ENCODE measurements at regions not wholly inside any gene's neighbourhood (a gene's known extent, or its start where the extent isn't known, plus 50 kb on each side); places are given as distances from the start of the nearest gene placed in this dataset.

DNA sequence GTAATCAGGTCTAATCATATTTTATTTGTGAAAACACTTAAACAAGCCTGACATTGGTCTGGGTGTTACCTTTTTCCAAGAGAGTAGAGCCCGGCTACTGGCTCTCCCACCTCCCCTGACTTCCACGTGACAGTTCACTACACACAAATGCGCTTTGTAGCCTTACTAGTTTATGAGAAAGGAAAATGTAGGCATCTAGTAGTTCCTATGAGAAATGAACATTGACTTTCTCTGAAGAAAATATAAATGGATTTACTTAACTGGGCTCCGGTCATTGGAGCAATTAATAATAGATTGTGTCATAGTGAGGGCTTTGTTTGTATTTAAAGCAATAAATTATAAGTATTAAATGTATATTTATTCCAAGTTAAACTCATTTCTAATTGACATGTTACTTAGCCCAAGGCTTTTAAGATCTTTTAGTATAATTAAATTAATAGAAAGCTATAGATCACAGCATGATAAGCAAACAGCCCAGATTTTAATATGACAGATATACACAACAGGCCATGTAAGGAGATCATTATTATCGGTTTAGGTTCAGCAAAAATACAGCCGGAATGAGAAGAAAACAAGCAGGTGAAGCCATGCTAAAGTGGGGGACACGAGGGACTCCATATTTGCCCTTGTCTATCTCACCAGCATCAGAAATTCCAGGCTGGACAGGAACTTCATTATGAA lies 756.5 kb upstream of the ADAMTS16 start:
- TF ChIP-seq, protein P1, sequence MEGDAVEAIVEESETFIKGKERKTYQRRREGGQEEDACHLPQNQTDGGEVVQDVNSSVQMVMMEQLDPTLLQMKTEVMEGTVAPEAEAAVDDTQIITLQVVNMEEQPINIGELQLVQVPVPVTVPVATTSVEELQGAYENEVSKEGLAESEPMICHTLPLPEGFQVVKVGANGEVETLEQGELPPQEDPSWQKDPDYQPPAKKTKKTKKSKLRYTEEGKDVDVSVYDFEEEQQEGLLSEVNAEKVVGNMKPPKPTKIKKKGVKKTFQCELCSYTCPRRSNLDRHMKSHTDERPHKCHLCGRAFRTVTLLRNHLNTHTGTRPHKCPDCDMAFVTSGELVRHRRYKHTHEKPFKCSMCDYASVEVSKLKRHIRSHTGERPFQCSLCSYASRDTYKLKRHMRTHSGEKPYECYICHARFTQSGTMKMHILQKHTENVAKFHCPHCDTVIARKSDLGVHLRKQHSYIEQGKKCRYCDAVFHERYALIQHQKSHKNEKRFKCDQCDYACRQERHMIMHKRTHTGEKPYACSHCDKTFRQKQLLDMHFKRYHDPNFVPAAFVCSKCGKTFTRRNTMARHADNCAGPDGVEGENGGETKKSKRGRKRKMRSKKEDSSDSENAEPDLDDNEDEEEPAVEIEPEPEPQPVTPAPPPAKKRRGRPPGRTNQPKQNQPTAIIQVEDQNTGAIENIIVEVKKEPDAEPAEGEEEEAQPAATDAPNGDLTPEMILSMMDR (IDR thresholded peaks at IDR 0.05) = no peak
- TF ChIP-seq MYC (IDR thresholded peaks at IDR 0.05; ENCODE audit: borderline replicate concordance, low read length) (no peak), EP300 (IDR thresholded peaks at IDR 0.05) (no peak), POLR2A (IDR thresholded peaks at IDR 0.05; ENCODE audit: low read length) (no peak), MAFK (IDR thresholded peaks at IDR 0.05; ENCODE audit: partially characterized antibody) (no peak), RNF2 (IDR thresholded peaks at IDR 0.05; ENCODE audit: borderline replicate concordance, low read depth) (no peak), CBX2 (IDR thresholded peaks at IDR 0.05; ENCODE audit: borderline replicate concordance, low read depth) (no peak)
- TF ChIP-seq, protein P2, sequence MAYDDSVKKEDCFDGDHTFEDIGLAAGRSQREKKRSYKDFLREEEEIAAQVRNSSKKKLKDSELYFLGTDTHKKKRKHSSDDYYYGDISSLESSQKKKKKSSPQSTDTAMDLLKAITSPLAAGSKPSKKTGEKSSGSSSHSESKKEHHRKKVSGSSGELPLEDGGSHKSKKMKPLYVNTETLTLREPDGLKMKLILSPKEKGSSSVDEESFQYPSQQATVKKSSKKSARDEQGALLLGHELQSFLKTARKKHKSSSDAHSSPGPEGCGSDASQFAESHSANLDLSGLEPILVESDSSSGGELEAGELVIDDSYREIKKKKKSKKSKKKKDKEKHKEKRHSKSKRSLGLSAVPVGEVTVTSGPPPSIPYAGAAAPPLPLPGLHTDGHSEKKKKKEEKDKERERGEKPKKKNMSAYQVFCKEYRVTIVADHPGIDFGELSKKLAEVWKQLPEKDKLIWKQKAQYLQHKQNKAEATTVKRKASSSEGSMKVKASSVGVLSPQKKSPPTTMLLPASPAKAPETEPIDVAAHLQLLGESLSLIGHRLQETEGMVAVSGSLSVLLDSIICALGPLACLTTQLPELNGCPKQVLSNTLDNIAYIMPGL (CRISPR knock-in tag; IDR thresholded peaks at IDR 0.05; ENCODE audit: borderline replicate concordance) = no peak
